Endothelial cell of umbilical vein (primary cell): ENCODE measurements at regions not wholly inside any gene's neighbourhood (a gene's known extent, or its start where the extent isn't known, plus 50 kb on each side); places are given as distances from the start of the nearest gene placed in this dataset.

ENCODE experiments used
- CTCF ChIP-seq, 2 donors: IDR thresholded peaks; 1 replicate in 1 of 2; 2 replicates in 1 of 2; pipeline ENCODE4 v1.5.1; 2011; ENCODE audit warnings: low read length in 2 of 2, mild to moderate bottlenecking in 2 of 2, moderate library complexity in 2 of 2, control low read depth in 1 of 2, inconsistent platforms in 1 of 2, low read depth in 1 of 2; ENCODE audit not compliant: insufficient read depth in 1 of 2; ENCODE audit errors: extremely low read depth in 1 of 2
- EZH2 ChIP-seq: IDR thresholded peaks from 2 replicates; pipeline ENCODE4 v1.6.1; 2012; ENCODE audit warnings: borderline replicate concordance, low read depth, mild to moderate bottlenecking, moderate library complexity, low read length, inconsistent platforms; ENCODE audit not compliant: severe bottlenecking
- MYC ChIP-seq: IDR thresholded peaks from one replicate; pipeline ENCODE4 v1.6.1; 2011; ENCODE audit warnings: mild to moderate bottlenecking, low read depth, low read length
- POLR2A ChIP-seq: IDR thresholded peaks from 2 replicates; pipeline ENCODE4 v1.6.1; 2012; ENCODE audit warnings: low read depth, mild to moderate bottlenecking, control low read depth, low read length
- POLR2AphosphoS5 ChIP-seq: IDR thresholded peaks from 2 replicates; pipeline ENCODE4 v1.6.1; 2012; ENCODE audit warnings: low read depth, mild to moderate bottlenecking, control low read depth, low read length, moderate library complexity; ENCODE audit not compliant: insufficient read depth

- TF ChIP-seq CTCF (IDR thresholded peaks at IDR 0.05; ENCODE audit: extremely low read depth in 1 of 2, insufficient read depth in 1 of 2, low read depth in 1 of 2, low read length in 2 of 2) (no peak), POLR2AphosphoS5 (no peak), MYC (no peak), EZH2 (no peak), POLR2A (no peak)
Measured at GRCh38 chr9:95746408-95747180, 128.9 kb upstream of the ERCC6L2 start.
